SK-N-SH (cell line): ENCODE measurements at regions not wholly inside any gene's neighbourhood (a gene's known extent, or its start where the extent isn't known, plus 50 kb on each side); places are given as distances from the start of the nearest gene placed in this dataset.

Experiments
- CTCF ChIA-PET: fragments of 300-600, 350-600 bp; formaldehyde crosslinking; extraction: SDS; loops from one replicate; lab custom pipeline; 2021; lab: Yijun Ruan, JAX
- POLR2A ChIA-PET: fragments of 350-600 bp; sonication (Branson Sonifier 250); formaldehyde crosslinking; extraction: SDS; loops from one replicate; lab custom pipeline; 2020; ENCODE audit warnings: antibody characterized with exemption, inconsistent platforms; lab: Yijun Ruan, JAX
- DNase-seq: peaks from one replicate; pipeline ENCODE4 v3.0.0; 2012
- H2AFZ ChIP-seq: fragments of 200-600 bp; sonication (generic); 2 replicates; pipeline ENCODE4 v1.8.1; 2016; ENCODE audit warnings: antibody characterized with exemption, mild to moderate bottlenecking, low read depth
- H3F3A ChIP-seq: fragments of 200-600 bp; sonication (generic); replicated peaks from 2 replicates; pipeline ENCODE3; 2016; ENCODE audit warnings: antibody characterized with exemption, mild to moderate bottlenecking; ENCODE audit not compliant: insufficient read depth
- H3K27ac ChIP-seq, 2 experiments: fragments of 200-500 bp in 1 of 2; fragments of 200-600 bp in 1 of 2; sonication (Bioruptor generic) in 1 of 2; sonication (generic), shearing (Covaris generic) in 1 of 2; 2 replicates each; pipeline versions ENCODE4 v1.5.1 to v1.6.1; 2014 to 2016; ENCODE audit warnings: low read depth in 2 of 2, inconsistent platforms in 1 of 2, low read length in 1 of 2, mild to moderate bottlenecking in 1 of 2, mixed read lengths in 1 of 2
- H3K27me3 ChIP-seq: fragments of 200-600 bp; sonication (generic), shearing (Covaris generic); 2 replicates; pipeline ENCODE4 v1.6.1; 2016; ENCODE audit warnings: mixed run types; ENCODE audit not compliant: insufficient read depth
- H3K36me3 ChIP-seq, 2 experiments: fragments of 200-500 bp in 1 of 2; fragments of 200-600 bp in 1 of 2; sonication (Bioruptor generic) in 1 of 2; sonication (generic) in 1 of 2; replicated peaks in 1 of 2; 2 replicates each; pipeline versions ENCODE3 to v1.5.1; 2014 to 2016; ENCODE audit warnings: low read length in 1 of 2, mild to moderate bottlenecking in 1 of 2; ENCODE audit not compliant: insufficient read depth in 2 of 2, control insufficient read depth in 1 of 2
- H3K4me1 ChIP-seq, 2 experiments: fragments of 200-500 bp in 1 of 2; fragments of 200-600 bp in 1 of 2; sonication (Bioruptor generic) in 1 of 2; sonication (generic), shearing (Covaris generic) in 1 of 2; 2 replicates each; pipeline versions ENCODE4 v1.5.1 to v1.6.1; 2014 to 2016; ENCODE audit warnings: low read depth in 1 of 2, low read length in 1 of 2, mixed run types in 1 of 2; ENCODE audit not compliant: insufficient read depth in 2 of 2, control insufficient read depth in 1 of 2
- H3K4me2 ChIP-seq: fragments of 200-600 bp; sonication (generic), shearing (Covaris generic); 2 replicates; pipeline ENCODE4 v1.6.1; 2017; ENCODE audit warnings: mixed run types
- H3K4me3 ChIP-seq, 2 experiments: fragments of 200-500 bp in 1 of 2; fragments of 200-600 bp in 1 of 2; sonication (Bioruptor generic) in 1 of 2; sonication (generic), shearing (Covaris generic) in 1 of 2; 2 replicates each; pipeline versions ENCODE4 v1.5.1 to v1.8.1; 2014 to 2016; ENCODE audit warnings: low read depth in 2 of 2, inconsistent platforms in 1 of 2, low read length in 1 of 2, mild to moderate bottlenecking in 1 of 2, mixed read lengths in 1 of 2, moderate library complexity in 1 of 2
- H3K79me2 ChIP-seq: fragments of 200-600 bp; sonication (generic); 2 replicates; pipeline ENCODE4 v1.8.1; 2017; ENCODE audit warnings: mild to moderate bottlenecking; ENCODE audit not compliant: insufficient read depth
- H3K9ac ChIP-seq: fragments of 200-600 bp; sonication (generic); 2 replicates; pipeline ENCODE4 v1.6.1; 2017; ENCODE audit warnings: mixed run types
- H3K9me2 ChIP-seq: fragments of 200-600 bp; sonication (generic); 2 replicates; pipeline ENCODE4 v1.6.1; 2017; ENCODE audit warnings: mixed run types
- H3K9me3 ChIP-seq: fragments of 200-600 bp; sonication (generic); 2 replicates; pipeline ENCODE4 v1.6.1; 2017; ENCODE audit warnings: mixed run types, mild to moderate bottlenecking, moderate library complexity
- H4K20me1 ChIP-seq: fragments of 200-600 bp; sonication (generic); 2 replicates; pipeline ENCODE4 v1.6.1; 2017; ENCODE audit warnings: mild to moderate bottlenecking, mixed run types; ENCODE audit not compliant: insufficient read depth
- CTCF ChIP-seq: fragments of 200-600 bp; sonication (generic); IDR thresholded peaks from 2 replicates; pipeline ENCODE4 v1.6.1; 2017; ENCODE audit warnings: antibody characterized with exemption, mild to moderate bottlenecking, moderate library complexity
- EP300 ChIP-seq, 2 experiments: IDR thresholded peaks; 2 replicates each; pipeline versions ENCODE4 v1.4.0 to v1.6.1; 2012; ENCODE audit warnings: borderline replicate concordance in 1 of 2, low read depth in 1 of 2, low read length in 1 of 2
- EZH2phosphoT487 ChIP-seq: fragments of 200-600 bp; sonication (generic); IDR thresholded peaks from 2 replicates; pipeline ENCODE4 v1.6.1; 2017; ENCODE audit warnings: low read depth, mixed run types, mild to moderate bottlenecking, antibody characterized with exemption, moderate library complexity, borderline replicate concordance
- FOXJ3 ChIP-seq: sonication (generic); formaldehyde crosslinking; IDR thresholded peaks from 2 replicates; pipeline ENCODE4 v1.5.1; 2020; ENCODE audit warnings: mild to moderate bottlenecking, missing genetic modification reagents
- GABPA ChIP-seq: IDR thresholded peaks from 2 replicates; pipeline ENCODE4 v1.4.0; 2012; ENCODE audit warnings: low read depth, mild to moderate bottlenecking
- GATA2 ChIP-seq: sonication (generic); formaldehyde crosslinking; IDR thresholded peaks from 2 replicates; pipeline ENCODE4 v1.5.0; 2020; ENCODE audit warnings: mild to moderate bottlenecking, missing genetic modification reagents
- JUND ChIP-seq: IDR thresholded peaks from 2 replicates; pipeline ENCODE4 v1.4.0; 2012
- MXI1 ChIP-seq: IDR thresholded peaks from 2 replicates; pipeline ENCODE4 v1.6.1; 2012; ENCODE audit warnings: mild to moderate bottlenecking, low read depth, low read length, improper control_type of control experiment
- NFIC ChIP-seq: IDR thresholded peaks from 2 replicates; pipeline ENCODE4 v1.4.0; 2012; ENCODE audit warnings: borderline replicate concordance
- REST ChIP-seq: IDR thresholded peaks from 2 replicates; pipeline ENCODE4 v1.6.1; 2012; ENCODE audit warnings: mild to moderate bottlenecking, low read depth, low read length, moderate library complexity
- RXRA ChIP-seq: IDR thresholded peaks from 2 replicates; pipeline ENCODE4 v1.4.0; 2012; ENCODE audit warnings: low read depth, mild to moderate bottlenecking, borderline replicate concordance
- SMC3 ChIP-seq: IDR thresholded peaks from 2 replicates; pipeline ENCODE4 v1.6.1; 2012; ENCODE audit warnings: low read depth, low read length, improper control_type of control experiment
- TCF12 ChIP-seq: IDR thresholded peaks from 2 replicates; pipeline ENCODE4 v1.4.0; 2012
- WGBS: methylation state at CpG from one replicate; pipeline ENCODE4 v1.1.6; 2017; ENCODE audit warnings: low lambda C conversion rate; 5-methylcytosine and 5-hydroxymethylcytosine counted together
- TF ChIP-seq, protein P1 (sequence below): fragments of 150-350 bp; IDR thresholded peaks from 2 replicates; pipeline ENCODE4 v1.6.1; 2017; ENCODE audit warnings: antibody characterized with exemption, low read length, low read depth, borderline replicate concordance
- TF ChIP-seq, protein P2 (sequence below): IDR thresholded peaks from 2 replicates; pipeline ENCODE4 v1.4.0; 2012; ENCODE audit warnings: low read depth, borderline replicate concordance

DNA sequence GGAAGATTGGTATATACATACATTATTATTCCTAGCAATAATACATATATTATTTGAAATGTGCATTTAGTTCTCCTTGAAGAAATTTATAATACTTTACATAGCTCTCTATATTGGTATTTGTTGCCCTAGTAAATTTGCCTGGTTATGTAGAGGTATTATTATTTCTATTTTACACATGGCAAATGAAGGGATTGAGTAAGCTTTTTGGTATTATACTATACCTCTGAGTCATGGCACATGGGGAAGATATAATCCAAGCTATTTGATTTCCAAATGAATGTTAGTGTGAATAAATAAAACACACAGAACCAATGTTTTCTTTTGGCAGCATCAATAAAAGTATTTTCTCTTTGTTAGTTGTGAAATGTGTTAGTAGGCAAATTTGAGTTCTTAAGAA lies 409.6 kb upstream of the SLC35B3 start:
- Histone ChIP-seq H4K20me1 (no peaks in the 10 kb centered on the region), H3K9ac (no peak overlapping the region), H3K36me3 (no peaks in the 10 kb centered on the region), H3K27ac (no peak overlapping the region), H3F3A (no peaks in the 10 kb centered on the region), H3K4me3 (no peak overlapping the region), H3K79me2 (no peaks in the 10 kb centered on the region), H3K4me1 (no peaks in the 10 kb centered on the region), H3K4me2 (no peak overlapping the region), H2AFZ (no peak overlapping the region), H3K9me2 (no peaks in the 10 kb centered on the region), H3K27me3 (no peaks in the 10 kb centered on the region), H3K9me3 (no peaks in the 10 kb centered on the region)
- CTCF ChIA-PET = no interaction called here
- TF ChIP-seq, protein P1, sequence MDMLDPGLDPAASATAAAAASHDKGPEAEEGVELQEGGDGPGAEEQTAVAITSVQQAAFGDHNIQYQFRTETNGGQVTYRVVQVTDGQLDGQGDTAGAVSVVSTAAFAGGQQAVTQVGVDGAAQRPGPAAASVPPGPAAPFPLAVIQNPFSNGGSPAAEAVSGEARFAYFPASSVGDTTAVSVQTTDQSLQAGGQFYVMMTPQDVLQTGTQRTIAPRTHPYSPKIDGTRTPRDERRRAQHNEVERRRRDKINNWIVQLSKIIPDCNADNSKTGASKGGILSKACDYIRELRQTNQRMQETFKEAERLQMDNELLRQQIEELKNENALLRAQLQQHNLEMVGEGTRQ = no peak
- TF ChIP-seq, protein P2, sequence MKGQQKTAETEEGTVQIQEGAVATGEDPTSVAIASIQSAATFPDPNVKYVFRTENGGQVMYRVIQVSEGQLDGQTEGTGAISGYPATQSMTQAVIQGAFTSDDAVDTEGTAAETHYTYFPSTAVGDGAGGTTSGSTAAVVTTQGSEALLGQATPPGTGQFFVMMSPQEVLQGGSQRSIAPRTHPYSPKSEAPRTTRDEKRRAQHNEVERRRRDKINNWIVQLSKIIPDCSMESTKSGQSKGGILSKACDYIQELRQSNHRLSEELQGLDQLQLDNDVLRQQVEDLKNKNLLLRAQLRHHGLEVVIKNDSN = no peak
- TF ChIP-seq FOXJ3 = no peak
- POLR2A ChIA-PET = no interaction called here
- DNase-seq = no peak

DNA sequence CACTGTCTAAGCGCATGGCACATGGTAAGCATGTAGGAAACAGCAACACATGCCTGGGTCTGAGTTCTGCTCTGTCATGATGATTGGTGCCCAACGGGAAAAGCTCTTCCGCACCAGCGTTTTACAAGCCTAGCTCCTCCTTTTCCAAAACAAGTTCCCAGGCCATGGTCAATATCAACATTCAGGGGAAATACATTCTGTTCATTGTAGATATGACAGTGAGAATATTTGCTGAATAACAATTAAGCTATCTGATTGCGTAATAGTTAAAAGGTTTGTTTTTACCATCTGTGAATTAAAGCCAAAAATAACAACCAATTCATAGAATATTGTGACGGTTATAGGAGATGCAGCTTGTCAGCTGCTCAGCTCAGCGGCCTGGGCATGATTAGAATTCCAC lies 404.3 kb upstream of the SLC35B3 start:
- POLR2A ChIA-PET = no interaction called here
- no peaks in the 10 kb centered on the region for H3K36me3 ChIP-seq
- TF ChIP-seq, protein P1 = no peak
- TF ChIP-seq NFIC (no peak), TCF12 (no peak), RXRA (no peak), SMC3 (no peak), FOXJ3 (no peak), GATA2 (no peak), JUND (no peak)
- TF ChIP-seq, all 33 proteins: peak for 0
- no peak overlapping the region for H3K4me2 ChIP-seq
- H4K20me1 ChIP-seq = no peaks in the 10 kb centered on the region
- no peaks in the 10 kb centered on the region for H3K9me2 ChIP-seq
- no peak overlapping the region for H2AFZ ChIP-seq
- no peaks in the 10 kb centered on the region for H3K4me1 ChIP-seq
- WGBS = 35% methylated on average over 6 of the region's 7 CpGs
- H3K27ac ChIP-seq = no peak overlapping the region
- H3K27me3 ChIP-seq = no peaks in the 10 kb centered on the region
- H3K9me3 ChIP-seq = no peaks in the 10 kb centered on the region
- no peaks in the 10 kb centered on the region for H3F3A ChIP-seq
- CTCF ChIA-PET = no interaction called here
- no peak overlapping the region for H3K4me3 ChIP-seq
- no peak for DNase-seq
- no peaks in the 10 kb centered on the region for H3K79me2 ChIP-seq
- no peak overlapping the region for H3K9ac ChIP-seq

- Histone ChIP-seq H3K9me3 (no peaks in the 10 kb centered on the region), H2AFZ (no peak overlapping the region), H3K9ac (no peak overlapping the region), H3K36me3 (no peaks in the 10 kb centered on the region), H3K27ac (no peak overlapping the region), H3K9me2 (no peaks in the 10 kb centered on the region), H3F3A (no peaks in the 10 kb centered on the region), H3K4me3 (no peak overlapping the region), H3K4me2 (no peak overlapping the region), H3K27me3 (no peaks in the 10 kb centered on the region), H4K20me1 (no peaks in the 10 kb centered on the region), H3K4me1 (no peaks in the 10 kb centered on the region), H3K79me2 (no peaks in the 10 kb centered on the region)
- ChIA-PET POLR2A (no interaction called here), CTCF (no interaction called here)
- DNase-seq = no peak
- 45% methylated on average over 2 of the region's 2 CpGs for WGBS
- TF ChIP-seq SMC3 (no peak), EP300 (IDR thresholded peaks at IDR 0.05; ENCODE audit: borderline replicate concordance in 1 of 2, low read depth in 1 of 2, low read length in 1 of 2) (no peak), GATA2 (no peak), CTCF (no peak), GABPA (no peak), EZH2phosphoT487 (no peak), MXI1 (no peak), REST (no peak)
Observed at GRCh38 chr6:8837343-8837742, 402.0 kb upstream of the SLC35B3 start.
